ENCODE measurements at regions not wholly inside any gene's neighbourhood (a gene's known extent, or its start where the extent isn't known, plus 50 kb on each side); places are given as distances from the start of the nearest gene placed in this dataset.

DNA sequence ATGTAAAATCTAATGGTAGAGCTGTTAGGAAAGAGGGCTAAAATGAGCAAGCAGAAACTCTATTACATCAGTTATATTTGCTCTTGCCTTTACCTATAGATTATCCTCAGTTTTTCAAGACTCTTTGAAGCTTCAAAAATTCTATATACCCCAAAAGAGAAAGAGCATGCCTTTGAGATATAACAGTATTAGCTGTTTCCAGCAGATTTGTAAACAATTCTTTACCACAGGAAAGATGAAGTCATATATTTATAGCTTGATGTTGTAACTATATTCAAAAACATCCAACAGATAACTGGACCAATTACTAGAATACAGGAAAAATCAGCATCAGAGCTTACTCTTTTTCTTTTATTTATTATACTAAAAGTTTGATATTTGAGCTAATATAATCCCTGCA lies 416.2 kb upstream of the TPK1 start:
- H3K27me3 ChIP-seq (replicated peaks; ENCODE audit: insufficient read depth): no peaks in the 10 kb centered on the region
- H3K4me3 ChIP-seq: no peak overlapping the region
- ATAC-seq (ENCODE audit: insufficient number of reproducible peaks, low FRiP score, low read depth) (no peak), DNase-seq (ENCODE audit: low spot score) (no peak)
- no peaks in the 10 kb centered on the region for H3K9me3 ChIP-seq
- H3K4me1 ChIP-seq (ENCODE audit: control insufficient read depth in 1 of 2, low read depth in 2 of 2): no peaks in the 10 kb centered on the region
- no peak overlapping the region for H3K27ac ChIP-seq
- TF ChIP-seq, protein P1, sequence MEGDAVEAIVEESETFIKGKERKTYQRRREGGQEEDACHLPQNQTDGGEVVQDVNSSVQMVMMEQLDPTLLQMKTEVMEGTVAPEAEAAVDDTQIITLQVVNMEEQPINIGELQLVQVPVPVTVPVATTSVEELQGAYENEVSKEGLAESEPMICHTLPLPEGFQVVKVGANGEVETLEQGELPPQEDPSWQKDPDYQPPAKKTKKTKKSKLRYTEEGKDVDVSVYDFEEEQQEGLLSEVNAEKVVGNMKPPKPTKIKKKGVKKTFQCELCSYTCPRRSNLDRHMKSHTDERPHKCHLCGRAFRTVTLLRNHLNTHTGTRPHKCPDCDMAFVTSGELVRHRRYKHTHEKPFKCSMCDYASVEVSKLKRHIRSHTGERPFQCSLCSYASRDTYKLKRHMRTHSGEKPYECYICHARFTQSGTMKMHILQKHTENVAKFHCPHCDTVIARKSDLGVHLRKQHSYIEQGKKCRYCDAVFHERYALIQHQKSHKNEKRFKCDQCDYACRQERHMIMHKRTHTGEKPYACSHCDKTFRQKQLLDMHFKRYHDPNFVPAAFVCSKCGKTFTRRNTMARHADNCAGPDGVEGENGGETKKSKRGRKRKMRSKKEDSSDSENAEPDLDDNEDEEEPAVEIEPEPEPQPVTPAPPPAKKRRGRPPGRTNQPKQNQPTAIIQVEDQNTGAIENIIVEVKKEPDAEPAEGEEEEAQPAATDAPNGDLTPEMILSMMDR (IDR thresholded peaks at IDR 0.05): no peak
- no peaks in the 10 kb centered on the region for H3K36me3 ChIP-seq

DNA sequence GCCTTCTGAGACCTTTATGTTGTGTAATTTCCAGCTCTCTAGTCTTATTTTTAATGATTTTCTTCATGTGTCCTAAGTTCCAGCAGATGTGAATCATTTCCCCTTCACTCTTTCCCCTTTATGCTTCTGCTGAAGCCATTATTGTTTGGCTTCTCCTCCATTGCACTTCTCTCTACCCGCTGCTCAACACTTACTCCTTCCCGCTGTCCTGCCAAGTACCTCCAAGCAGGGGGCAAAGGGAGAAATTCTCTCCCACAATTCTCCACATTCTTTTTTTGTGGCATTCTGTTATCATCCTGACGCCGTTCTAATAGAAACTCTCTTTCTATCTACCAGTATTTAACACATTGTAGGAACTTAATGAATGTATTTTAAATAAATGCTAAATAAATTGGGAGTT lies 388.9 kb upstream of the TPK1 start:
- no peak for ATAC-seq (ENCODE audit: insufficient number of reproducible peaks, low FRiP score, low read depth)
- Histone ChIP-seq H3K4me1 (ENCODE audit: control insufficient read depth in 1 of 2, low read depth in 2 of 2) (no peaks in the 10 kb centered on the region), H3K36me3 (no peaks in the 10 kb centered on the region), H3K9me3 (no peaks in the 10 kb centered on the region), H3K4me3 (no peak overlapping the region), H3K27ac (no peak overlapping the region), H3K27me3 (replicated peaks; ENCODE audit: insufficient read depth) (no peaks in the 10 kb centered on the region)
- TF ChIP-seq, protein P1 (IDR thresholded peaks at IDR 0.05): no peak
- no peak for DNase-seq (ENCODE audit: low spot score)

DNA sequence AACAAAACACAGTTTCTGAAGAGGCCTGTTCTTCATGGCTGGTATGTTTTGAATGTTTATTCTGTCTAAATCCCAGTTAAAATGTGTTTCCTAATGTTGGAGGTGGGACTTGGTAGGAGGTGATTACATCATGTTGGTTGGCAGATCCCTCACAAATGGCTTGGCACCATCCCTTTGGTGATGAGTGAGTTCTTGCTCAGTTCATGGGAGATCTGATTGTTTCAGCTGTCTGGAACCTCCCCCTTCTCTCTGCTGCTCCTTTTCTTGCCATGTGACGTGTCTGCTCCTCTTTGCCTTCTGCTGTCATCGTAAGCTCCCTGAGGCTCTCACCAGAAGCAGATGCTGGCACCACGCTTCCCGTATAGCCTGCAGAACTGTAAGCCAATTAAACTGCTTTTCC lies 383.6 kb upstream of the TPK1 start:
- ATAC-seq (ENCODE audit: insufficient number of reproducible peaks, low FRiP score, low read depth): no peak
- no peak for DNase-seq (ENCODE audit: low spot score)
- Histone ChIP-seq H3K9me3 (no peaks in the 10 kb centered on the region), H3K36me3 (no peaks in the 10 kb centered on the region), H3K27ac (no peak overlapping the region), H3K4me3 (no peak overlapping the region), H3K4me1 (ENCODE audit: control insufficient read depth in 1 of 2, low read depth in 2 of 2) (no peaks in the 10 kb centered on the region), H3K27me3 (replicated peaks; ENCODE audit: insufficient read depth) (no peaks in the 10 kb centered on the region)
- TF ChIP-seq, protein P1 (IDR thresholded peaks at IDR 0.05): no peak

DNA sequence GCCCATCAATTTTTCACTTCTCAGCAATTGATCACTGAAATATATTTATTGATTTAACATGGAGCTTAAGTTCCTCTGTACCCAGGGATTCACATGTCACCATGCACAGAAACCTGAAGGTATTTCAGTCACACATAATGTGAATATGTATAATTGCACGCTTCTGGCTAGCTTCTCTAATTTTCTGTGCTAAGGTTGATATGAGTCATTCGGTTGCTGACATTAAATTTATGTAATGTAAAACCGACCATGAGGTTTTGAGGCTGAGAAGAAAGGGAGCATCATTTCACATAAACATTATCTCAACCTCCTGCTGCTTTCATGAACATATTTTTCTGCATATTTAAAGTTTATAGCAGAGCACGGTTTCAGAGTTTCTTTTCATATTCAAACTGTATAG lies 381.0 kb upstream of the TPK1 start:
- H3K4me1 ChIP-seq (ENCODE audit: control insufficient read depth in 1 of 2, low read depth in 2 of 2): no peaks in the 10 kb centered on the region
- TF ChIP-seq, protein P1 (IDR thresholded peaks at IDR 0.05): no peak
- no peak overlapping the region for H3K4me3 ChIP-seq

DNA sequence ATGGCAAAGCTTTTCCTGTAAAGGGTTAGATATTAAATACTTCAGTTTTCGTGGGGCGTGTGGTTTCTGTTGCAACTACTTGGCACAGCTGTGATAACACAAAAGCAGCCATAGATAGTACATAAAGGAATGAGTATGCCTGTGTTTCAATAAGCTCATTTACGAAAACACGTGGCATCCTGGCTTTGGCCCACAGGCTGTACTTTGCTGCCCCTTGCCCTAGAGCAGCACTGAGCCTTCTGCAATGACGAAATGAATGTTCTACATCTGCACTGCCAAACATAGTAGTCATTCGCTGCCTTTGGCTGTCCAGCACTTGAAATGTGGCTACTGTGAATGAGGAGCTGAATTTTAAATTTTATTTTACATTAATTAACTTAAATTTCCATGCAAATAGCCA lies 376.2 kb upstream of the TPK1 start:
- Histone ChIP-seq H3K27ac (no peak overlapping the region), H3K4me3 (no peak overlapping the region), H3K4me1 (ENCODE audit: control insufficient read depth in 1 of 2, low read depth in 2 of 2) (no peaks in the 10 kb centered on the region), H3K27me3 (replicated peaks; ENCODE audit: insufficient read depth) (no peaks in the 10 kb centered on the region), H3K9me3 (no peaks in the 10 kb centered on the region), H3K36me3 (no peaks in the 10 kb centered on the region)
- TF ChIP-seq, protein P1 (IDR thresholded peaks at IDR 0.05): no peak
- ATAC-seq (ENCODE audit: insufficient number of reproducible peaks, low FRiP score, low read depth): no peak
- no peak for DNase-seq (ENCODE audit: low spot score)

More for the DNA sequence above, 381.0 kb upstream of the TPK1 start:
- H3K36me3 ChIP-seq: no peaks in the 10 kb centered on the region
- H3K9me3 ChIP-seq: no peaks in the 10 kb centered on the region
- DNase-seq (ENCODE audit: low spot score) (no peak), ATAC-seq (ENCODE audit: insufficient number of reproducible peaks, low FRiP score, low read depth) (no peak)
- H3K27me3 ChIP-seq (replicated peaks; ENCODE audit: insufficient read depth): no peaks in the 10 kb centered on the region
- no peak overlapping the region for H3K27ac ChIP-seq

Data from thoracic aorta (tissue), 2 donors.